DMS53 treated with DMSO at 0.1 percent for 48 hours (cell line): ENCODE measurements at regions not wholly inside any gene's neighbourhood (a gene's known extent, or its start where the extent isn't known, plus 50 kb on each side); places are given as distances from the start of the nearest gene placed in this dataset.
"Not testable (repeated sequence)": the region's sequence is repeated elsewhere in the genome, so short reads cannot be mapped to it uniquely, and the experiment has no call there.

ENCODE experiments used
- DNase-seq: peaks from one replicate; lab custom pipeline; 2025; ENCODE audit not compliant: unreplicated experiment; lab: John Stamatoyannopoulos, UW

DNA sequence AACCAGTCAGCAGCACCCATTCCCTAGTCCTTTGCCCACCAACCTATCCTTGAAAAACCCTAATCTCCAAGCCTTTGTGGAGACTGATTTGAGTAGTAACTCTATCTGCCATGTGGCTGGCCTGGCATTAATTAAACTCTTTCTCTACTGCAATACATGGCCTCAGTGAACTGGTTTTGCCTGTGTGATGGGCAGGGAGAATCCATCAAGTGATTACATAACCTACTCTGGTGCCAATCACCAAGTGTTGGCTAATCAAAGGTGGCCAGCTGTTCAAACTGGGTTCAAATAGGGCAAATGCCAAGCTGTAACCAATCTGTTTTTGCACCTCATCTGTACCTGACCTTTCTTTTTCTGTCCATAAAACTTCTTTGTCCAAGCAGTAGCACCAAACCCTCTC is 139.8 kb upstream of the XPO1 start:
- DNase-seq, result no peak

DNA sequence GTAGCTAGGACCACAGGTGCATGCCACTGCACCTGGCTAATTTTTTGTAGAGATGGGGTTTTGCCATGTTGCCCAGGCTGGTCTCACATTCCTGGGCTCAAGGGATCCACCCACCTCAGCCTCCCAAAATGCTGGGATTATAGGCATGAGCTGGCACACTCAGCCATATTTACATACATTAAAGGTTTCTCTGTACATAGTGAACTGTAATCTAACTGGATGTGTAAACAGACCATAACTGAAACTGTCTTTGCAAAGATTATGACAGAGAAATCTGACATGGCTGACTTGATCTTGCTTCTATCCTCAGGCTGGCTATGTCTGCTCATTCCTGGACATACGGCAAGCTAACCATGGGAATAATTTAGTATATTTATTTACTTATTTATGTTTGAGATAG is 139.2 kb upstream of the XPO1 start:
- no peak for DNase-seq

DNA sequence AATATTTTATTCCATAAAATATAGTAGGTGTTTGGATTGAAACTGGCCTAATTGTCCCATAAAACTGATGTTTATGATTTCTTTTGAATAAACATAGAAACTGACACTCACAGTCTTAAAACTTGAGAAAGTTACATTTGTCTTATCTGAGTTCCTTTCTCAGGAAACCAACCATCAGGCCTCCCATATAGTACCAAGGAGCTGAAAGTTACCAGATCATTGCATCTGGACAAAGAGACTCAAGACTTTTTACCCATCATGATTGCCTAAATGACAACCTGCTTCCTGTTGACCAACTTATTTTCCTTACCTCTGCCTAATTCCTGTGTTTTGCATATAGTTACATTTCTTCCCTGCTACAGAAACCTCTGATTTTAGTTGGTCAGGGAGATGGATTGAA is 137.0 kb upstream of the XPO1 start:
- DNase-seq, result no peak

DNA sequence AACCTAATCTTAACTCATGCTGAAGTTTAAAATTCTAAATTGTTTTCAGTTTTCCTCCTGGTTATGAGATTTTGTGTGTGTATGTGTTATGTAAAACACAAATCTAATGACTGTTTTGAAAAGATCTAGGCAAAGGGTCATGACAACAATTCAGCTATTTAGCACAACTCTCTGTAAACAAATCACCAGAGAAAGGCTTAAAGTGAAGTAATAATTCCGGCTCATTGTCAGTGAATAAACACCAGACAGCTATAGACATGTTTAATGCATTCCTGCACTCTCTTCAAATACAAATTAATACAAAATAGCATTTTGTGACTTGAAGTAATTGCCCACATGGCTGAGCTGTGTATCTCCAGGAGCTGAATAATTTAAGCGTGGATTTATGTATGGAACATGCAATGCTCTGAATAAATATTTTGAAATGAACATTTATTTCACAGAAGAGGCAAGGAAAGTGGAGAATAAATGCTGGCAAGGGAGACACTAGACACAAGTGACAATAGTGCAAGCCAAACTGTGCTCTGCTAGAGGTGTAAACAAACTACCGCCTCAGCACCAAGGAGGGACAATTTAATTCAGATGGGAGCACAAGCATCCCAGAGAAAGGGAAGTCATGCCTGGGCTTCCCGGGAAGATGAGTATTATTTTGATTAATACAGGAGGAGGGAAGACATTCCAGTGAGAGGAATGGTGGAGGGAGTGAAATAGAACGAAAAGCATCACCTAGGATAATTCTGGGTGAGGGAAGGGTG is 133.6 kb upstream of the XPO1 start:
- no peak for DNase-seq

DNA sequence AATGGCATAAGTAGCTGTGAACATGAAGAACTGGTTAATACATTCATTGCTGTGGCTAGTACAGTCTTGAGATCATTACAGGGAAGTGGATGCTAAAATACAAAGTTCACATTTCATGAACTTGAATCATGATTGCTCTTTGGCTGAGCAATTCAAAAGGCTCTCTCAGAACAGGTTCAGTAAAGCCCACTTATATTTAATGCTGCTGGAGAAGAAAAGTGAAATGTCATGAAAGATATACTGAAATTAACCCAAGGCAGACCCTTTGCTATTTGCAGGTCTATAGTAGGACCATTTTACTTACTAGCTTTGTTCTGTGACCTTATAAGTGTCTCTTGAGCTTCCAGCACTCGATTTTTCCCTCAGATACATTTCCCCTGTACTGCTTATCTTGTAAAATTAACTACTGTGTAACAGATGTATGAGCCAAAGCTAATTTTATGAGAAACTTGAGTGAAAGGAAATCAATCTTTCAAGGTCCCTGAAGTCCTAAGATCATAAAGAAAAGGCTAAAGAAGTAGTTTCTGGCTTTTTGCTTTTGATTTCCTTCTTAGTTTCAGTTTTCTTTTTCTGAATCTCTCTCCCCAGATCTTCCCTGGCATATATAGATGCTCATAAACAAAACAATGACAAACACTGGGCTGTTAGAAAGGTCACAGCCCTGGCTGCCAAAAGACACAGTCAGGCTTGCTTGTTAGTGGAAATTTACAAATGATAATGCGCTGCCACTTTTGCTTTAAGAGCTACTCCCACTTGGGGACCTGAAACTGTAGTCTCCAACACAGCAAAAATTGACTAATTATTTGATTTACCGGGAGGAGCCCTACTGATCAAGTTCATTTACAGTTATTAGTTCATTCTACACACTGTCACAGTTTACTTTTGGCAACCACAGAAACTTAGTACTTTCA is 132.7 kb upstream of the XPO1 start:
- DNase-seq, result no peak

DNA sequence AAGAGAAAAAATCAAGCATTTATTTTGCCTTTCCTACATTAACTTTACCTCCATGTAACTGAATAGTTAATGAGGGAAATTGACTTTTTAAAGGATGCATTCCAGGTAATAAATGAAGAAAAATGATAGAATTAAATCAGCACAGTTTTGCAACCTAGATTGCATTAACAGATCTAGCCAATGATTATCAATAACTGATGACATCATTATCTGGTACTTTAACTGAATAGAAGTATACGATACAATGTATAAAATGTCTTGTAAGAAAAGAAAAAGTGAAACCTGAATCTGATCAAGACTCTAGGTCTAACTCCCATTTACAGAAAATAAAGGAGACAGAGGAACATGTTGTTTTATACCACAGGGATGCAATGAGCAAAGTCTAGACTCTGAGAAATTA is 126.0 kb upstream of the XPO1 start:
- DNase-seq, result no peak

DNA sequence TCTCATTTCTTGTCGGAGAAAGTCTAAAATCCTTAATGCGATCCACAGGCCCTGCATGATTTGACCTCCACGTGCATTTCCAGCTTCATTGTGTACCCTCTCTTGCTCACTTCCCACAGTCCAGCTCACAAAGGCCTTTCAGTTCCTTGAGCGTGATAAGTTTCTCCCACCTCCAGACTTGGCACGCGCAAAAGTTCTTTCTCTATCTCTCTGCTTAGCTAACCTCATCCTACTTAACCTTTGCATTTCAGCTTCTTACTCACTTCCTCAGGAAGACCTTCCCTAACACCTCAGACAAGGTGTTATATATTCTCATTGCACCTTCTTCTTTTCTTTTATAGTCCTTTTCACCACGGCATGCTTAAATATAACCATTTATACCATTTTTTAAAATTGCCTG is 124.8 kb upstream of the XPO1 start:
- no peak for DNase-seq

DNA sequence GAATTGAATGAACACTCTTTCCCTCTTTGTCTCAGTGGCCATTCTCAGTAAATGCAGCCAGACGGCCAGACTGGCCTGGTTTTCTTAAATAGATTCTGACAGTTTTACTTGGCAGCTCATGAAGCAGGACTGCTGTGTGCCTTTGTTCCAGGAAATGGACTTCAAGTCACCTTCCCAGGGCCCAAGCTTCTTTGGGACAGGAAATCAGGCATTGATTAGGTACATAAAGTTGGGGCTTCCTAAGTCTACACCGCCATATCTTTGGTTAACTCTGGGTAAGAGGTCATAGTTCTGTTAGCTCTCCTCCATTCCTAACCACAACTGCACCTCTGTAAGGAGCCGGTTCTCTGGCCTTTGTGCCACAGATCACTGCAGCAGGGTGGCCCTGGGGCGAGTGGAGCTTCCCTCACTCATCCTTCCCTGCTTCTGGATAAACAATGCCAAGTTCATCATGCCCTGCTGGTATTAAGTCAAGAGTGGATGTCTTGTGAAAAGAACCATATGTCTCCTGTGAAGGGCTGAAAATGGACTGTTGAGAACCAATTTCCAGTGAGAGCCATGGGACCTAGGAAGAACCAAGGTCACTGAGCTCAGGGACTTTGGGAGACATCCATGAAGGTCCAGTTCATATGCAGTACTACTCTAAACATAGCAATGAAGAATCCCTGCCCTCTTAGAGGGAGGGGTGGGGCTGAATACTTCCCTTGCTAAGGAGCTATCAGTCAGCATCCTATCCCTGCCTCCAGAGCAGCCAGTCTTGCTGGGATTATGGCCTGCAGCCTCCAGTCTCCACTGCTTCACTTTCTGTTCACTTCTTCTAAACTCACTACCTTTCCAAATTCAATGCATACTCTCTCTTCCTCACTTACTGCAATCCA is 122.6 kb upstream of the XPO1 start:
- no peak for DNase-seq

DNA sequence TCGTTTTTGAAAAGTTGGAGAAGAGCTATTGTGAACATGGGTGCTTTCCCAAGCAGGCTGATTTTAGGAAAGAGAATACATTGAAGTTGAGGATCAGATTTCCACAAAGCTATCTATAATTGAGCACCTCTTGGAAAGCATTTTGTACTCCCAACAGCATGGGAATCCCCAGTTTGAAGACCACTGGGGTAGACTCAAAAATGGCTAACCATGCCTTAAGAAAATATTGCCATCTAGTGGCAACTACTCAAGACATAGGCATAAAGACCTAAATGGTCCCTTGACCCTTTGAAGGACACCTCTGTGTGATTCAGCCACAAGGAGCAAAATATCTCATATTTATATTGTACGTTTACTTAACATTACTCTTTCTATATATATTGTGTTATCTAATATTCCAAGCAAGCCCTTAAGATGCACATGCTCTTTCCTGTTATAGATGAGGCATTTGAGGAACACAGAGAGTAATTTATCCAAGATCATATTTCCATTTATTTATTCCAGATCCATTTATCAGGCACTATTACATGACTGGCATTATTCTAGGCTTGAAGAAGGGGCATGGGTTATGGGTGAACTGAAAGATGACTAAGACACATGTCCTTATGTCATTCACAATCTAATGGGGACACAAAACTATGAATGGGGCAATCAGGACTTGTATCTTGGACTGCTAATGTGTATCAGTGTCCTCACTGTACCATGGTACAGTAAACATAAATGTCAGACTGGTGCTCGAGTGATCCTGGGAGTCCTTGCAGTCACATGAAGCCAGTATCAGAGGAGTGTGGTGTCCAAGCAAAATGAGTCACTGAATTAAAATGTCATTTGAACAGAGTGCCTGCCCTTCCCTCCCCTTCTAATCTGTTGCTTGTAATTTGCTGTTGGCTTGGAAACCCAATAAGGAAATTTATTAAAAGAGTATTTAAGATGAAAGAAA is 121.0 kb upstream of the XPO1 start:
- DNase-seq, result peak; percentile 63

DNA sequence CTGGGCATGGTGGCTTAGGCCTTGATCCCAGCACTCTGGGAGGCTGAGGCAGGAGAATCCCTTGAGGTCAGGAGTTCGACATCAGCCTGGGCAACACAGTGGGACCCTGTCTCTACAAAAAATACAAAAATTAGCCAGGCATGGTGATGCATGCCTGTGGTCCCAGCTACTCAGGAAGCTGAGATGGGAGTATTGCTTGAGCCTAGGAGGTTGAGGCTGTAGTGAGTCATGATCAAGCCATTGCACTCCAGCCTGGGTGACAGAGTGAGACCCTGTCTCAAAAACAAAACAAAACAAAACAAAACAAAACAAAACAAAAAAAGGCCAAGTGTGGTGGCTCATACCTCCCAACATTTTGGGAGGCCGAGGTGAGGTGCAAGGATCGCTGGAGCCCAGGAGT is 111.8 kb upstream of the XPO1 start:
- not testable (repeated sequence) for DNase-seq

DNA sequence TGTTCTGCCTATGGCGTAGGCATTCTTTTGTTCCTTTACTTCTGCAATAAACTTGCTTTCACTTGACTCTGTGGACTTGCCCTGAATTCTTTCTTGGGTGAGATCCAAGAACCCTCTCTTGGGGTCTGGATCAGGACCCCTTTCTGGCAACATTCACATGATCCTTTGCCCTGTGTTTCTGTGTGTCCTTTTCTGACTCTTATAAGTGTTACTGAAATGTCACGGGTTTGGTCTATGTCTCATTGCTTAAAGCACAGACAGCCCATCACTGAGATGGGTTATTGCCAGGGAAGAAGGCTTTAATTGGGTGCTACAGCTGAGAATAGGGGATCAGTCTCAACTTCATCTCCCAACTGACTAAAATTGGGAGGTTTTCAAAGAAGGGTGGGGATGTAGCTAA is 110.9 kb upstream of the XPO1 start:
- no peak for DNase-seq

DNA sequence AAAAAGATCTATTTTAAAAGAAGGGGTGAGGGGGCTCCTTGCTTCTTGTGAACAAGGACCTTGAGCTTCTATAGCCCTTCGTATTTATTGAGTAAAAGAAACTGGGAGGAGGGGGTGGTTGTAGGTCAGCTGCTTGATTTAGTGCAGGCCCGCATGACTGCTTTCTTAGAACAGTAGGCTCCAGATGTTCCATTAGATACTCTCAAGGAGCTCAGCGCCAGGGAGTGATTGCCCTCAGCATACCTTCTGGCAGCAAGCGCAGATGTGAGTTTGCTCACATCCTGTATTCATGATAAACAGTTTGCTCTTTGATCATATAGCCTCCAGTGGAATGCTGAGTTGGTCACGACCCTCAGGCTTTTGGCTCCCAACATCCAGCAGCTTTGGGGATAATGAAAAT is 108.9 kb upstream of the XPO1 start:
- DNase-seq, result no peak

DNA sequence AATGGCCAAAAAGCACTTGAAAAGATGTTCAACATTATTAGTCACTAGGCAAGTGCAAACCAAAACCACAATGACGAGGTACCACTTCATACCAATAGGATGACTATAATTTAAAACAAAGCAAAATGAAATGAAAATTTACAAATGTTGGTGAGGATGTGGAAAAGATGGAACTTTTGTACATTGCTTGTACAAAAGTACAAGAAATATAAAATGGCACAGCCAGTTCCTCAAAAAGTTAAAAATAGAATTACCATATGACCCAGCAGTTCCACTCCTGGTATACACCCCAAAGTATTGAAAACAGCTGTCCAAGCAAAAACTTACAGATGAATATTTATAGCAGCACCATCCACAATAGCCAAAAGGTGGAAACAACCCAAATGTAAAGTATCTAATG is 107.8 kb upstream of the XPO1 start:
- DNase-seq, result no peak

DNA sequence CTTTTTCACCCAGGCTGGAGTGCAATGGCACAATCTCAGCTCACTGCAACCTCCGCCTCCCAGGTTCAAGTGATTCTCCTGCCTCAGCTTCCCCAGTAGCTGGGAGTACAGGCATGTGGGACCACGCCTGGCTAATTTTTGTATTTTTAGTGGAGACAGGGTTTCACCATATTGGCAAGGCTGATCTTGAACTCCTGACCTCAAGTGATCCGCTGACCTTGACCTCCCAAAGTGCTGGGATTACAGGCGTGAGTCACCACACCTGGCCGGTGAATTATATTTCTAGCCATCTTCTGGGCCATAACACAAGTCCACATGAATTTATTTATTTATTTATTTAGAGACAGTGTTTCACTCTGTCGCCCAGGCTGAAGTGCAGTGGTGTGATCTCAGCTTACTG is 105.0 kb upstream of the XPO1 start:
- DNase-seq, result not testable (repeated sequence)

DNA sequence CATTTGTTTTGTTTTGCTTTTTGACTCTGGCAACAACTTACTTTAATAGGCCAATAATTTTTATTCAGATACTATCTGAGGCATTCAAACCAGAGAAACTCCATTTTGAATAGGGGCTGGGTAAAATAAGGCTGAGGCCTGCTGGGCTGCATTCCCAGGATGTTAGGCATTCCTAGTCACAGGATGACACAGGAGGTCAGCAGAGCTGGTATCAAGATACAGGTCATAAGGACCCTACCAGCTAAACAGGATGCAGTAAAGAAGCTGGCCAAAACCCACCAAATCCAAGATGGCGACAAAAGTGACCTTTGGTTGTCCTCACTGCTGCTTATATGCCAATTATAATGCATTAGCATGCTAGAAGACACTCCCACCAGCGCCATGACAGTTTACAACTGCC is 102.2 kb upstream of the XPO1 start:
- no peak for DNase-seq

DNA sequence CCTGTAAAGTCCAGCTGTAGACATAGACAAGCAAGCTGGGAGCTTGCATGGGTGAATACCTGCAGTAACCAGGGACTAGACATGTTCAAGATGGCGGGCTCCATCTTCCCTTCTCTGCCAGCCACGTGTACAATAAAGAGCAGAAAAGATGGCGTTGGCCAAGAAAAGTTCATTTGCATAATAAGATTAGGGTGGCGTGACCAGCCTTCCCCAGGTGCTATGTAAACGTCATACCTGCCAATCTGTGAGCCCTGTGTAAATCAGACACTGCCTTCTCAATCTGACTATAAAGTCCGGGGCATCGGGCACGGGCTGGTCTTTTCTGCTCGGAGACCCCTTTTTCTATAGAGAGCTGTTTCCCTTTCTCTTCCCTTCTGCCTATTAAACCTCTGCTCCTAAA is 101.6 kb upstream of the XPO1 start:
- DNase-seq, result no peak

DNA sequence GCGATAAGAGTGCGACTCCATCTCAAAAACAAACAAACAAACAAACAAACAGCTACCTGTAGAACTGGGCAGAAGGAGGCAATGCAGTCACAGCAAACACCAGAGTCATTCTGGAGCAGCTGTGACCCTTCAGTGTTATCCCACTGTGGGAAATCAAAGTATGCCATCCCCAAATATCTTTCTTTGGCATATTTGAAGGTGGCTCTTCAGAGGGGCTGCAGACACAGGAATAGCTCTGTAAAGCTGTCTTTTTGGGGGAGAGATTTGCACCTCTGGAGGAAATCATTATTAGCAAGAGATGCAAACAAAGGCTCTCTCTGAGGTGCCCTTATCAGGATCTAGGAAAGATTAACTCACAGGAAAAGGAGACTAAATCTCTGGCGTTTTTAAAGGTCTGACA is 98.5 kb upstream of the XPO1 start:
- DNase-seq, result no peak

DNA sequence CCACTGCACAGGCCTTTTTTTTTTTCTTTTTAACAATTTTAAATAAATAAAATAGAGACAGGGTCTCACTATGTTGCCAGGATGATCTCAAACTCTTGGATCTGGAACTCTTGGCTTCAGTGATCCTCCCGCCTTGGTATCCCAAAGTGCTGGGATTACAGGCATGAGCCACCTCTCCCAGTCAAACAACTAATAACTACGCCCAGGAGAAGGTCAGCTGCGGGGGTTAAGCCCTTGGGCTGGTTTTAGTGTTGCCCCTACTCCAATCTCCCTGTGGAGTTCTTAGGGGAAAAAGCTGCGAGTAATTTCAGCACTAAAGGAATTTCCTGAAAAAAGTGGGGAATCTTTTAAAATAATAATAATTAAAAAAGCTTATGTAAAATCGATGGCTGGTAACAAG is 96.4 kb upstream of the XPO1 start:
- DNase-seq, result no peak

DNA sequence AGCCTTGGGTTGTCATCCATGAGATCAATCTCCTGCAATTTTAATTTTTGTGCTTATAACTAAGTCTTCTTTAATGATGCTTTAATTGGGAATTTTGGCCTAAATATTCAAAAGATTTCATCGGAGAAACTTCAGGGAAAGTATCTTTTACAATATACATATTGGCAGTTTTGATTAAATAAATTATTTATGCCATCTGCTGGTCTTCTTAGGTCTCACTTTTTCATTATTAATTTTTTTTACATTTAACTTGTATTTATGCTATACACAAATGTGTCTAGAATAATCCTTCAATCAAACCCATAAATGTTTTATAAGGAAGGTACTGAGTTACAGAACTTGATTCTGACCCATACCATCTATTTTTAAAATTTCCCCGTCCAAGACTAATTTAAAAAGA is 95.1 kb upstream of the XPO1 start:
- DNase-seq, result no peak
